Lower lobe of right lung (tissue), 2 donors: ENCODE measurements at regions not wholly inside any gene's neighbourhood (a gene's known extent, or its start where the extent isn't known, plus 50 kb on each side); places are given as distances from the start of the nearest gene placed in this dataset.
"Not testable (repeated sequence)": the region's sequence is repeated elsewhere in the genome, so short reads cannot be mapped to it uniquely, and the experiment has no call there.

Experiments used
- ATAC-seq, 2 donors: fragments of 200-7000 bp; cut with Tn5 transposase; one replicate each; pipeline ENCODE4 v1.9.1; 2020 to 2022; ENCODE audit warnings: mild to moderate bottlenecking in 2 of 2, moderate library complexity in 2 of 2
- DNase-seq: peaks from one replicate; pipeline ENCODE4 v3.0.0-alpha.2; 2020
- H3K27ac ChIP-seq: fragments of 200-600 bp; one replicate; pipeline ENCODE4 v1.8.0; 2022
- H3K27me3 ChIP-seq: fragments of 200-600 bp; one replicate; pipeline ENCODE4 v1.8.0; 2022; ENCODE audit warnings: low read depth
- H3K36me3 ChIP-seq: fragments of 200-600 bp; one replicate; pipeline ENCODE4 v1.8.0; 2022; ENCODE audit warnings: mild to moderate bottlenecking
- H3K4me1 ChIP-seq: fragments of 200-600 bp; one replicate; pipeline ENCODE4 v1.8.0; 2022
- H3K4me3 ChIP-seq: fragments of 200-600 bp; one replicate; pipeline ENCODE4 v1.8.0; 2022; ENCODE audit warnings: mild to moderate bottlenecking
- H3K9me3 ChIP-seq: fragments of 200-600 bp; one replicate; pipeline ENCODE4 v1.8.0; 2022
- intact Hi-C: fragments of 100-400 bp; cut with DNase I; formaldehyde crosslinking; loops from one replicate; pipeline ENCODE4 v1.11.0; 2022
- TF ChIP-seq, protein P1 (sequence below): fragments of 200-600 bp; IDR thresholded peaks from one replicate; pipeline ENCODE4 v1.8.0; 2022; ENCODE audit warnings: antibody characterized with exemption, mild to moderate bottlenecking
- donor health status: DM: no; HTN: yes; CAD: no; lungs with severe emphysema.

- H3K36me3 ChIP-seq, intact Hi-C loops, H3K4me1 ChIP-seq, H3K4me3 ChIP-seq, ATAC-seq, H3K27me3 ChIP-seq, H3K9me3 ChIP-seq, DNase-seq, H3K27ac ChIP-seq: not testable (repeated sequence)
Observed at GRCh38 chr7:32788174-32788573, 103.4 kb downstream of the KBTBD2 start.

DNA sequence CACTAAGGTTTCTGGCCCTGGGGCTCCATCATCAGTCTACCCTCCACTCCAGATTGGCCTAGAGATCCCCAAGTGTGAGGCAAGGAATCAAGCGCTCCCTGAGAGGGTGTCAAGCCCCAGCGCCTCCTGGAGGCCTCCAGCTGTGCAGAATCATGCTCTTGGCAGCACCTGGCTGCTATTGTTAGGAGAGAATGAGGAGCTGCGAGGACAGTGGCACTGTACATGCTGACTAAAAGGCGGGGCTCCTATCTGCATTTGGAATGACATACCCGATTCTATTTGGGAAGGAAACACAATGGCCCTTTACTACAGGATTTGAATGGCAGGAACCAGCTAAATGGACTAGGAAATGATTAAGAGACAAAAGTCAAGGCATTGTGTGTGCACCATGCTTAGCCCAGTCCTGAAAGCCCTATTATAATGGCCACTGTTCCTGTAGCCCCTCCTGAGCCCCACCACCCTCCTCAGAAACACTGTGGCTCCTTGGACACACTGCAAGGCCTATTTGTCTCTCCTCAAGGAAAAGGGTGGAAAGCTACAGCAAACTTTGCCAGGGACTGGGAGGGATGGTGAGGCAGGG lies 106.1 kb downstream of the KBTBD2 start:
- H3K27me3 ChIP-seq, H3K9me3 ChIP-seq, H3K36me3 ChIP-seq, H3K27ac ChIP-seq, ATAC-seq, H3K4me1 ChIP-seq, intact Hi-C loops, DNase-seq, H3K4me3 ChIP-seq: not testable (repeated sequence)

DNA sequence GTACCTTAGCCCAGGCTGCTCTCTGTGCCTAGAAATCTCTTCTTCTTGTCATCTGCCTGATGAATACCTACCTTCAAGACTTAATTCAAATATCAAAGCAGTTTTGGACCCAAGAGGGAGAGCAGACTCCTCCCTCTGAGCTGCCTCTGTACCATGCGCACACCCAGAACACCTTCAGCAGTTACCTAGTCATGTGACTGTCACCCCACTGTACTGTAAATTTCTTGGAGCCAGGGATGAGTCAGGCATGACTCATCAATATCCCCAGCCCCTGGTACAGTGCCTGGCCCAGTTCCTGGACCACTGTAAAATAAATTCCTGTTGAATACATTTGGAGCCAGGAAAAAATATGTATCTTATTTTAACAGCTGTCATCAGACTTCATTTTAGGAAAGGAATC lies 111.7 kb downstream of the KBTBD2 start:
- H3K4me1 ChIP-seq, H3K36me3 ChIP-seq, H3K27me3 ChIP-seq, intact Hi-C loops, DNase-seq, ATAC-seq, H3K4me3 ChIP-seq, H3K9me3 ChIP-seq, H3K27ac ChIP-seq: not testable (repeated sequence)

- intact Hi-C loops: no loop called here
- no peak for ATAC-seq
- H3K9me3 ChIP-seq: no peaks in the 10 kb centered on the region
- no peaks in the 10 kb centered on the region for H3K27me3 ChIP-seq
- no peak overlapping the region for H3K27ac ChIP-seq
- H3K4me1 ChIP-seq: no peaks in the 10 kb centered on the region
- TF ChIP-seq, protein P1, sequence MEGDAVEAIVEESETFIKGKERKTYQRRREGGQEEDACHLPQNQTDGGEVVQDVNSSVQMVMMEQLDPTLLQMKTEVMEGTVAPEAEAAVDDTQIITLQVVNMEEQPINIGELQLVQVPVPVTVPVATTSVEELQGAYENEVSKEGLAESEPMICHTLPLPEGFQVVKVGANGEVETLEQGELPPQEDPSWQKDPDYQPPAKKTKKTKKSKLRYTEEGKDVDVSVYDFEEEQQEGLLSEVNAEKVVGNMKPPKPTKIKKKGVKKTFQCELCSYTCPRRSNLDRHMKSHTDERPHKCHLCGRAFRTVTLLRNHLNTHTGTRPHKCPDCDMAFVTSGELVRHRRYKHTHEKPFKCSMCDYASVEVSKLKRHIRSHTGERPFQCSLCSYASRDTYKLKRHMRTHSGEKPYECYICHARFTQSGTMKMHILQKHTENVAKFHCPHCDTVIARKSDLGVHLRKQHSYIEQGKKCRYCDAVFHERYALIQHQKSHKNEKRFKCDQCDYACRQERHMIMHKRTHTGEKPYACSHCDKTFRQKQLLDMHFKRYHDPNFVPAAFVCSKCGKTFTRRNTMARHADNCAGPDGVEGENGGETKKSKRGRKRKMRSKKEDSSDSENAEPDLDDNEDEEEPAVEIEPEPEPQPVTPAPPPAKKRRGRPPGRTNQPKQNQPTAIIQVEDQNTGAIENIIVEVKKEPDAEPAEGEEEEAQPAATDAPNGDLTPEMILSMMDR: no peak
- H3K4me3 ChIP-seq: no peak overlapping the region
- no peaks in the 10 kb centered on the region for H3K36me3 ChIP-seq
- no peak for DNase-seq
Observed at GRCh38 chr7:32779167-32779566, 112.4 kb downstream of the KBTBD2 start.

DNA sequence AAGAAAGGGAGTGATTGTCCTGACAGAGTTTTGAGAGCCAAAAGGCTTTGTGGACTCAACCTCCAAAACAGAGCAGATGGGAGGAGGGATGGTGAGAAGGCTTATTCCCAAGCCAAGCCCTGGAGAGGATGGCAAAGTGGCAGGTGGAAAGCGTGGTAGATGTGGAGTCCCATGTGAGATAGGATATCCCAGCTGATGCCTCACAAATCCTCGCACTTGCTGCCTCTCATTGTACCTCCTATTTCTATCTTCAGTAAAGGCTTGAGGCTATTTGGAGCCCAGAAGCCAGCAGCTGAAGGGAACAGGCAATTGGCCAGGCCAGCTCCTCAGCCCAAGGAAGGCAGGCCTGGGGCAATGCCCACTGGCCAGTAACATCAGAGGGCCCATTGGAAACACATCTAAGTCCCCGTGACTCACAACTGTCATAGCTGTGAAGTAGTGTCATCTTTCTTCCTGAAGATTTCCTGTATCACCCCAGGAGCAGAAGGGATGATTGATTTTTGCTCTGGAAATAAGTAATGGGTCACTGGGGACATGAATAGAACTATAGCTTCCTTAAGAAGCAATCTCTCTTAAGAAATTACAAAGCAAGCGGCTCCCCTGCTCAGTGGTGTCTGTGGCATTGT lies 114.4 kb downstream of the KBTBD2 start:
- H3K36me3 ChIP-seq, DNase-seq, H3K4me3 ChIP-seq, H3K9me3 ChIP-seq, intact Hi-C loops, H3K27me3 ChIP-seq, H3K4me1 ChIP-seq, H3K27ac ChIP-seq, ATAC-seq: not testable (repeated sequence)

DNA sequence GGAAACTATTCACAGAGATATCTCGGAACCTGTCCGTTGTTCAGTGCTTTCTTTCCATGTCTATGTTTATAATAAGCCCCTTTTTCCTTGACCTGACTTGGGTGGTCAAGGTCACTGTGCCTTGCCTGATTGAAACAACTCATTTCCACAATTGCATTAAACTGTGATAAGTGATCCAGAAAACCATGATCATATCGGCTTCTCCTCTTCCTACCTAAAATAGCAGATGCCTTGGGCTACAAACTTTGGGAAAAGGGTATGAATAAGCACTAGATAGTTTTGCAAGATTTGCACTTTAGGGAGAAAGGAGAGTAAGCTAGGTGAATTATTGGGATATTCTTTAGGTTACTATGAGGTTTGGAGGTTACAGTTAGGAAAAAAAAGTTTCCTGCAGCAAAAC lies 115.2 kb downstream of the KBTBD2 start:
- H3K4me3 ChIP-seq, DNase-seq, ATAC-seq, H3K9me3 ChIP-seq, H3K27ac ChIP-seq, intact Hi-C loops, H3K36me3 ChIP-seq, H3K27me3 ChIP-seq, H3K4me1 ChIP-seq: not testable (repeated sequence)

GRCh38 chr7:32775809-32776208 lies 115.8 kb downstream of the KBTBD2 start:
- H3K4me1 ChIP-seq, ATAC-seq, H3K27ac ChIP-seq, H3K4me3 ChIP-seq, H3K36me3 ChIP-seq, H3K27me3 ChIP-seq, H3K9me3 ChIP-seq, DNase-seq, intact Hi-C loops: not testable (repeated sequence)

DNA sequence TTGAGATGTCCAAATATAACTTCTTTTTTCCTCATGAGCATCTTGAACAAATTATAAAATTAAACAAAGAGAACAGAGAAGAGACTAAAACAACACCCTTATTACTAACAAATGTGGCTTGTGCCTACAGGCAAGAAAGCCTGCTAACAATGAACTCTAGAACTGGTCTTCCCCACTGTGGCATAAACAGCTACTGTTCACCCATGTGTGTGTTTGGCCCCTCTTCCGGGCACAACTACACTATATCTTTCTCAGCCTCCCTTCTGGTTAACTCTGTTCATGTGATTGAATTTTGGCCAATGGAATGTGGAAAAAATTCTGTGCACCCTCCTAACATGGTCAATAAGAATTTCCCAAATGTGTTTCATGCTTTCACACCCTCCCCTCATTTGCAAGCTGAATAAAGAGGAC lies 117.0 kb downstream of the KBTBD2 start:
- Histone ChIP-seq H3K4me3 (no peak overlapping the region), H3K36me3 (no peaks in the 10 kb centered on the region), H3K4me1 (no peaks in the 10 kb centered on the region), H3K27me3 (no peaks in the 10 kb centered on the region), H3K27ac (no peak overlapping the region), H3K9me3 (no peaks in the 10 kb centered on the region)
- DNase-seq (no peak), ATAC-seq (no peak)
- TF ChIP-seq, protein P1: no peak
- intact Hi-C loops: no loop called here

DNA sequence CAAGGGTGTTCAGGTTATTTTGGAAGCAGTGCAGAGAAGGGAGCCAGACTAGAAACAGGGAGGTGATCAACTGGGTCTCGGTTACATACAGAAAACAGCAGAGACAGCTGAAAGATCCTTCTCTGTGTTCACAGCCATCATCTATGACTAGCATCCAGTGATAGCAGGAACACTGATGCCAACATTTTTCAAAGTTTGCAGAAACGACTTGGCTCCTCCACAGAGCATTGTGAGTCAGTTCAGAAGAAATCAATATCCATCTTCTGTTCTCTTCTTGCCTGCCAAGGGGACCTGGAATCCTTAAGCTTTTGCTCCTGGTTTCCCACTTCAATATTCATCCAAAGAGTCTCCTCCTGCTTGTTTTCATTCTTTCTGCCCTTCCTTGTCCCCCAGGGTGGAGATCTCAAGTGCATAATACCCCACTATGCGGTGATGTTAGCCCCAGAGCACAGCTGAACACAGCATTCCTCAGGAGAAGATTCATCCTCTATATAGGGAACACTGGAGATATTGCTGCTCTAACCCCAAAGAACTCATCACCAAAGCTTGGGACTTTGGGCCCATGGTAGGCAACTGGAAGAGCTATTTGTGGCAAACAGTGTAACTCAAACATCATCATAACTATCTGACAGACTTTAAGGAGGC lies 122.6 kb downstream of the KBTBD2 start:
- ATAC-seq, DNase-seq, H3K4me1 ChIP-seq, H3K27me3 ChIP-seq, intact Hi-C loops, H3K36me3 ChIP-seq, H3K9me3 ChIP-seq, H3K27ac ChIP-seq, H3K4me3 ChIP-seq: not testable (repeated sequence)

GRCh38 chr7:32768338-32768737 lies 123.2 kb downstream of the KBTBD2 start:
- ATAC-seq, H3K4me1 ChIP-seq, H3K9me3 ChIP-seq, H3K27ac ChIP-seq, DNase-seq, intact Hi-C loops, H3K27me3 ChIP-seq, H3K36me3 ChIP-seq, H3K4me3 ChIP-seq: not testable (repeated sequence)
